CD4-positive, alpha-beta T cell treated with Interleukin-4 for 4 hours (primary cell): ENCODE measurements at regions not wholly inside any gene's neighbourhood (a gene's known extent, or its start where the extent isn't known, plus 50 kb on each side); places are given as distances from the start of the nearest gene placed in this dataset.
"Not testable (repeated sequence)": the region's sequence is repeated elsewhere in the genome, so short reads cannot be mapped to it uniquely, and the experiment has no call there.

Experiments used
- DNase-seq: peaks from one replicate; pipeline ENCODE4 v3.0.0-alpha.2; 2020

DNA sequence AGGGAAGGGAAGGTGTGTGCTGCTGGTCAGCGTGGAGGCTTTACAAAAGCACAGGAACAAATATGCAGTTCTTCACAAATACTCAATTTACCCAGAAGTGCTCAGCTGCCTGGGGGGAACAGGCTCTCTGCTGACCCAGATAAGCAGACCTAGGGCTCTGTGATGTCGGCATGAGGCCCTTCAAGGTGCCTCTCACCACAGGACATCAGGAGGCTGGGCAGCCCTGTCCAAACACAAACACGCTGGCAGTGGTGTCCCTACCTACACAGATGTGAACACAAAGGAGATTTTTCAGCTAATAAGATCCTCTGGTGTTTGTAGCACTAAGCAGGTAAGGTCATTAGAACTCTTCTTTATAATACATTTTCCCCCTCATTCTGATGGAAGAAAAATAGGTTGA lies 243.0 kb upstream of the PROX1 start:
- no peak for DNase-seq

GRCh38 chr1:213745451-213745850 lies 242.3 kb upstream of the PROX1 start:
- DNase-seq, result no peak

DNA sequence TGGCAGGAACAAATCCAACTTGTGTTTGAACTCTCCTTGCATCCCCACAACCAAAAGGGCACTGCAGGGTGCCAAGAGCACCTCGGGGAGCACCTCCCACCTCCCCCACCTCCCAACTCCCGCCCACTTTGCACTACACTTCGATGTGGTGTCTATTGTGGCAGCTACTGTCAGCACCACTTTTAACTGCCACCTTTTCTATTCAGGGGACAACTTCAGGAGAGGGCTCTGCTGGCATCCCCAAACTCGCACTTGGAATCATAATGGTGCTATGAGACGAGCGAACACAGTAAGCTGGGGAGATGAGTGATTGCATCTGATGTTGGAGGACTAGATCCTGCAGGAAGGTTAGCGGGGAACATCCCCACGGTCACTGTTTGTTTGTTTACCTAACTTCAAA lies 238.2 kb upstream of the PROX1 start:
- no peak for DNase-seq

DNA sequence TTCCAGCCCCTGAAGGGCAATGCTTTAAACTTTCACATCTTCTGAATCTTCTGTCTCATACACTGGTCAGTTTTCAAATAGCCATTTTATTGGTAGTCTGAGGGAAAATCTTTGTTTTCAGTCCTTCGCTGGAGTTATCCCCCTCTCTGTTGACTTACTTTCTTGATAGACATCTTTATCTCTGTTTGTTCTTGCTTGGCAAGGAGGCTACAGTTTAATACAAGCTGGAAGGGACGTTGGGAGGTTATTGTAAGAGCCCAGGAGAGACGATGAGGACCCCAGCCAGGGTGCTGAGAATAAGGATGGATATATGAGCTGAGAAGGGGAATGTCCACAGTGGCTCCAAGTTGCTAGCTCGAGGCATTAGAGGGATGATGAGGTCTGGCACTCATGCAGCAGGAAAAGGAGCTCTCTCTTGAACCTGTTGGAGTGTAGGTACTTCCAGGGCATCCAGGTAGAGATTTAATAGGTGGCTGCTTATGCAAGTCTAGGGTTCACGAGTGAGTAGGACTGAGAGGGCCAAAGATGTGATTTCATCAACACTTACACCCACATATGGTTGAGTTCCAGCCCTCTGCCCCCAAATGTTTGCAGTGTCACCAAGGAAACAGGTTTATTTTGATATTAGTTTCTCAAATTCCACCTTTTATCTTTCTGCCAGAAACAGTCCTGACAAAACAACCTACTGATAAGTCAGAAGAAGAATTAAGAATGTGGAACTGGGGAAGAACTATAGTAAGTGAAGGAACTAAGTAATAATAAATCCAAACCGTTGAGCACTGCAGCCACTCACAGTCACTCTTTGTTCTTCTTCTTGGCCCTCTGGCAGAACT lies 237.3 kb upstream of the PROX1 start:
- DNase-seq, result no peak

DNA sequence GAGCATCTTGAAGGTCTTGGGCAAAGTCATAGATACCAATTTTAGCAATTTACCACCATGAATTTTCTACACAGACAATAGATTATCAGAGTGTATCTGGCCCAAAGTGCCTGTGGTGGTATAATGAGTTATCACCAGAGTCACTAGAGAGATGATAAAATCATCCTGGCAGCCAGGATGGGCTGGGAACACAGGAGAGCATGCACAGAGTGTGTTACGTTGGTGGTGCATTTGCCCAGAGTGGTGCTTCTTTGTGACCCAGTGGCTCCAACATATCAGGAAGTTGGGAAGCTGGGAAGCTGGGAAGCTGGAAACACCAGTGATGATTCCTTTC lies 236.7 kb upstream of the PROX1 start:
- no peak for DNase-seq

- DNase-seq, result no peak
Measured at GRCh38 chr1:213759359-213760181, 228.2 kb upstream of the PROX1 start.

GRCh38 chr1:213761845-213762407 lies 225.8 kb upstream of the PROX1 start:
- peak; percentile 35 for DNase-seq

DNA sequence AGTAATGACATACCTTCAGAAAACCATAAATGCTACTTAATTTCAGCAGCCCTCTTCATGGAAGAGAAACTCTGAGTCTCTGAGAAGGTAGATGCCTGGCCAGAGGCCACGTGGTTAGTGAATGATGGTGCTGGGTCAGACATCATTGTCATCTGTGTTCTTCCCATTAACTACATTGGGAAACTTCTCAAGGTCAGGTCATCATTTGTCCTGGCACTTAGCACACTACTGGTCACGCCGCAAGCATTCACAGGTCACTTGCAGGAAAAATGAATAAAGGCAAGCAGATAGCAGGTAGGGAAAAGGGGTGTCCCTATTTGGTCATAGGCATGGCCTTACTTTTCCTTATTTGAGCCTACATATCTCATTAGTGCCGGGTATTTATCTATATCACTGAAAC lies 220.1 kb upstream of the PROX1 start:
- no peak for DNase-seq

GRCh38 chr1:213772128-213773063 lies 215.4 kb upstream of the PROX1 start:
- no peak for DNase-seq

GRCh38 chr1:213773975-213774374 lies 213.8 kb upstream of the PROX1 start:
- no peak for DNase-seq

DNA sequence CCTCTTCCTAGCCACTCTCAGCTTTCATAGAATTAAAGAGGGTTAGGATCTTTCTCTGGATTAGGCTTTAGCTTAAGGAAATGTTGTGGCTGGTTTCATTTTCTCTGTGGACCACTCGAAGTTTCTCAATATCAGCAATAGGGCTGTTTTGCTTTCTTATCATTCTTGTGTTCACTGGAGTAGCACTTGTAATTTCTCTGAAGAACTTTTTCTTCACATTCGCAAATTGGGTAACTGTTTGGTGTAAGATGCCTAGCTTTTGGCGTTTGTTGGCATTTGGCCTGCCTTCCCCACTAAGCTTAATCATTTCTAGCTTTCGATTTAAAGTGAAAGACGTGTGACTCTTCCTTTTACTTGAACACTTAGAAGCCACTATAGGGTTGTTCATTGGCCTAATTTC lies 210.8 kb upstream of the PROX1 start:
- no peak for DNase-seq

GRCh38 chr1:213779228-213779627 lies 208.5 kb upstream of the PROX1 start:
- DNase-seq, result no peak

DNA sequence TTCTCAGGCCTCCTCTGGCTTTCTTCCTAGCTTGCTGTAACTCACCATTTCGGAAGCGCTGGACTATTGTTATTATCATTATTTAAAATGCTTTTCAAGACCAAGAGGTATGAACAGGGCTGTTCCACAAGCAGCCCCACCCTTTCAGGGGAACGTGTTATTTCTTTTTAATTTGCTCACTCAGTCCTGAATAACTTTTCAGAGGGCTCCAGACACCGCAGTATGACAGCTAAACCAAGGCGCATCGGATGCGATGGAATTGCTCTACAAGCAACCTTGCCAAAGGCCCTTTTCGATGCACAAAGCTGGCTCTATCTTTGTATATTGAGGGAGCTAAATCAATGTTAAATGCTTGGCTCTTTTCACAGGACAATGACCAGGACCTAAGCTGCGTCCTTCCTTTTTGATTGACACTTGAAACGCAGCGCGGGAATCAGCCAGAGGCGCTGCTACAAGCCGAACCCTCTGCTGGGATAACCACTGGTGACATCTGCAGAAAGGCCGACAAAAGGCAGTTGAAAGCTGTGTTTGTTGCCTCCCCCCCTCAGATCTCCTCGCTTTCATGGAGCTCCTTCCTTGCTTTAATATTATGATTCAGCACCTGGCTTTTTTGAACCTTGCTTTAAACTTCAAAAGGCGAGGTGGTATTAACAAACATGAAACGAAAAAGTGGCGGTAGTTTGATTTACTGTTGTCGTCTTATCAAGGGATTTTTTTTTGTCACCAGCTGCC lies 204.7 kb upstream of the PROX1 start:
- no peak for DNase-seq

DNA sequence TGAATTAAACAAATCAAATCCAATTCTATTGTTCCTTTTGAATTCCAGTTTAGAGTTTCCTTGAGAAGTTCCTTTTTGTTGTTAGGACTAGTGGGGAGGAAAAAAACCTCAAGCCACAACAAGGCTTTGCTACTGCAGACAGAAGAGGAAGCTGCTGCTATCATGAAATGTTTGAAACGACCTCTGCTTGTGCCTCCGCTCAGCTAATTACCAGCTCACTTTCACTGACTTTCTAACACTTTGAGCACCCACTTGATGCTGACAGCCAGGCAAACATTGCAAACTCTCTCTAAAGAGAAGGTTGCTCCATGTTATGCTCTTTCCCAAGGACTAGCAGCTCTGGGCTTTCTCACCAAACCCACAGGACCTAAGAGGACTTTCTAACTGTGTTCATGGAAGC lies 203.9 kb upstream of the PROX1 start:
- DNase-seq, result no peak

- no peak for DNase-seq
Measured at GRCh38 chr1:213786683-213787082, 201.1 kb upstream of the PROX1 start.

GRCh38 chr1:213790565-213790964 lies 197.2 kb upstream of the PROX1 start:
- no peak for DNase-seq

DNA sequence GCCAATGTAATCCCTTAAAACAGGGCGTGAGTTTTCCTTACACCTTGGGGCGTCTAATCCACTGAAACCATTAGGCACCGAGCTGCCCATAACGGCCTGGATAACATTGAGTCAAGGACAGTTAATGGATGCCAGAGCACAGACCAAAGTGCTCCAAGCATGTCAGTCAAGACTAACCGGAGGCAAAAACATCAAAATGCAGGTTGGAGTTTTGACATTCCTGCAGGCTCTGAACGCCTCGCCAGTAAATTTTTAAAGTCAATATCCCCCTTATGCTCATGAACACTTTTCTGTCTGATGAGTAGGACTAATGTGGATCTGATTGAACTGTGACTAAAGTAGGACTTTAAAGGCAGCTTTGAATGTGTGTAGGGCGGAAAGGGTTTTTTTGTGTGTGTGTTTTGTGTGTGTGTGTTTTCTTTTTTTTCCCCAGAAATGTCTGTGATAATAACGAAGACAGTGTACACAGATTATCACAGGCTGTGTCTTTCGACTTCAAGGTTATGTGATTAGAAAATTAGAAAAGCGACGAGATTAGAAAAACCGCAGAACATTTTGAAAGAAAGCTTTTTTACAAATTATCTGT lies 194.2 kb upstream of the PROX1 start:
- no peak for DNase-seq

GRCh38 chr1:213796525-213796924 lies 191.2 kb upstream of the PROX1 start:
- no peak for DNase-seq

- DNase-seq, result not testable (repeated sequence)
Measured at GRCh38 chr1:213808288-213808687, 179.5 kb upstream of the PROX1 start.

GRCh38 chr1:213817156-213817555 lies 170.6 kb upstream of the PROX1 start:
- no peak for DNase-seq

- no peak for DNase-seq
Measured at GRCh38 chr1:213820362-213821149, 167.2 kb upstream of the PROX1 start.
